Smooth muscle cell (in vitro differentiated cells): ENCODE measurements at regions not wholly inside any gene's neighbourhood (a gene's known extent, or its start where the extent isn't known, plus 50 kb on each side); places are given as distances from the start of the nearest gene placed in this dataset.

Source experiments
- DNase-seq: peaks from one replicate; lab custom pipeline; 2025; ENCODE audit not compliant: unreplicated experiment; lab: John Stamatoyannopoulos, UW
- H2AFZ ChIP-seq: fragments of 200-600 bp; sonication (generic); 2 replicates; pipeline ENCODE4 v1.6.0; 2016; ENCODE audit warnings: antibody characterized with exemption, low read depth, mild to moderate bottlenecking
- H3F3A ChIP-seq: fragments of 200-600 bp; sonication (generic); 2 replicates; pipeline ENCODE4 v1.6.0; 2017; ENCODE audit warnings: antibody characterized with exemption, low read depth
- H3K27ac ChIP-seq: fragments of 200-600 bp; sonication (generic); 2 replicates; pipeline ENCODE4 v1.5.1; 2016; ENCODE audit warnings: low read depth, mild to moderate bottlenecking
- H3K27me3 ChIP-seq: fragments of 200-600 bp; sonication (generic); 2 replicates; pipeline ENCODE4 v1.6.1; 2016; ENCODE audit warnings: low read depth, mild to moderate bottlenecking
- H3K36me3 ChIP-seq: fragments of 200-600 bp; sonication (generic); 2 replicates; pipeline ENCODE4 v1.5.1; 2016; ENCODE audit warnings: low read depth
- H3K4me1 ChIP-seq: fragments of 200-600 bp; sonication (generic); 2 replicates; pipeline ENCODE4 v1.5.1; 2016; ENCODE audit warnings: low read depth
- H3K4me2 ChIP-seq: fragments of 200-600 bp; sonication (generic); 2 replicates; pipeline ENCODE4 v1.6.0; 2016; ENCODE audit warnings: mild to moderate bottlenecking
- H3K4me3 ChIP-seq: fragments of 200-600 bp; sonication (generic); 2 replicates; pipeline ENCODE4 v1.5.1; 2016; ENCODE audit warnings: mild to moderate bottlenecking
- H3K79me2 ChIP-seq: fragments of 200-600 bp; sonication (generic); 2 replicates; pipeline ENCODE4 v1.6.0; 2016; ENCODE audit warnings: low read depth, mild to moderate bottlenecking
- H3K9ac ChIP-seq: fragments of 200-600 bp; sonication (generic); 2 replicates; pipeline ENCODE4 v1.6.0; 2016; ENCODE audit warnings: low read depth
- H3K9me3 ChIP-seq: fragments of 200-600 bp; sonication (generic); replicated peaks from 2 replicates; pipeline ENCODE4 v1.5.1; 2016; ENCODE audit warnings: low read depth
- H4K20me1 ChIP-seq: fragments of 200-600 bp; sonication (generic); 2 replicates; pipeline ENCODE4 v1.6.0; 2016; ENCODE audit warnings: low read depth
- WGBS: methylation state at CpG from one replicate; pipeline ENCODE4 v1.1.7; 2016; ENCODE audit warnings: low lambda C conversion rate; 5-methylcytosine and 5-hydroxymethylcytosine counted together
- TF ChIP-seq, protein P1 (sequence below): fragments of 200-600 bp; sonication (generic); IDR thresholded peaks from 2 replicates; pipeline ENCODE4 v1.5.1; 2017; ENCODE audit warnings: borderline replicate concordance, mild to moderate bottlenecking, antibody characterized with exemption; ENCODE audit not compliant: insufficient read depth, poor library complexity, severe bottlenecking

- TF ChIP-seq, protein P1, sequence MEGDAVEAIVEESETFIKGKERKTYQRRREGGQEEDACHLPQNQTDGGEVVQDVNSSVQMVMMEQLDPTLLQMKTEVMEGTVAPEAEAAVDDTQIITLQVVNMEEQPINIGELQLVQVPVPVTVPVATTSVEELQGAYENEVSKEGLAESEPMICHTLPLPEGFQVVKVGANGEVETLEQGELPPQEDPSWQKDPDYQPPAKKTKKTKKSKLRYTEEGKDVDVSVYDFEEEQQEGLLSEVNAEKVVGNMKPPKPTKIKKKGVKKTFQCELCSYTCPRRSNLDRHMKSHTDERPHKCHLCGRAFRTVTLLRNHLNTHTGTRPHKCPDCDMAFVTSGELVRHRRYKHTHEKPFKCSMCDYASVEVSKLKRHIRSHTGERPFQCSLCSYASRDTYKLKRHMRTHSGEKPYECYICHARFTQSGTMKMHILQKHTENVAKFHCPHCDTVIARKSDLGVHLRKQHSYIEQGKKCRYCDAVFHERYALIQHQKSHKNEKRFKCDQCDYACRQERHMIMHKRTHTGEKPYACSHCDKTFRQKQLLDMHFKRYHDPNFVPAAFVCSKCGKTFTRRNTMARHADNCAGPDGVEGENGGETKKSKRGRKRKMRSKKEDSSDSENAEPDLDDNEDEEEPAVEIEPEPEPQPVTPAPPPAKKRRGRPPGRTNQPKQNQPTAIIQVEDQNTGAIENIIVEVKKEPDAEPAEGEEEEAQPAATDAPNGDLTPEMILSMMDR, result no peak
- Histone ChIP-seq H3F3A (peaks cover 7% of the 10 kb centered on the region), H3K9me3 (no peaks in the 10 kb centered on the region), H3K27ac (peak overlapping the region; percentile 60), H3K4me3 (peak overlapping the region; percentile 58), H3K4me1 (peaks cover 8% of the 10 kb centered on the region), H3K9ac (no peak overlapping the region), H3K79me2 (no peaks in the 10 kb centered on the region), H4K20me1 (no peaks in the 10 kb centered on the region), H3K36me3 (no peaks in the 10 kb centered on the region), H3K4me2 (peak overlapping the region; percentile 86), H2AFZ (peak overlapping the region; percentile 88), H3K27me3 (no peaks in the 10 kb centered on the region)
- WGBS, result 14% methylated on average over 7 of the region's 7 CpGs
- DNase-seq, result no peak
These were observed 83.4 kb upstream of the PELI1 start for GRCh38 chr2:64227603-64228125.

DNA sequence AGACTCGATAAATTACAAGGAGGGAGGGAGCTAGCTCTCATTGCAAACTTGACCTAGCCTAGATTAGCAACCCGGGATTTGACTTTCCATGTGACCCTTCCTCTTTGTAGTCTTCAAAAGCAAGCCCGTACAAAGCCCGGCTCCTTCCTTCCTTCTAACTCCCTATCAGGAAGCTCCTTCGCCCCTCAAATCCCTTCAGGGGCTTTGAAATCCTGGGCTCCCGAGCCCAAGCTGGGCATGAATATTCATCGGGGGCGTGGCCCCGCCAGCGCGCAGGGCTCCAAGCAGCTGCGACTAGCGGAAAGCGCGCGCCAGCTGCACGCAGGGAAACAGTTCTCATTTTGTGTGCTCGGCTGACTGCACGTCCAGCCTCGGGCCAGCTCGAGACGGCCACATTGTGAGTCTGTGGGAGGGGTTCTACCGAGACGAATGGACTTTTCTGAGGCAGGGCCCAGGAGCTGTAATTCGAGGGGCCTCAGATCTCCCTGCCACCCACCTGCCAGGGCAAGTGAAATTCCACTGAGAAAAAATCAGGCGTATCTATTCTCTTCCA, 84.0 kb upstream of the PELI1 start:
- H3K4me3 ChIP-seq, result peak overlapping the region; percentile 58
- TF ChIP-seq, protein P1, result no peak
- no peaks in the 10 kb centered on the region for H4K20me1 ChIP-seq
- H3K4me1 ChIP-seq, result peaks cover 8% of the 10 kb centered on the region
- H3F3A ChIP-seq, result peaks cover 7% of the 10 kb centered on the region
- peak; percentile 37 for DNase-seq
- H3K9ac ChIP-seq, result no peak overlapping the region
- H2AFZ ChIP-seq, result peak overlapping the region; percentile 88
- H3K27ac ChIP-seq, result peak overlapping the region; percentile 60
- no peaks in the 10 kb centered on the region for H3K79me2 ChIP-seq
- WGBS, result 2% methylated on average over 26 of the region's 26 CpGs
- H3K4me2 ChIP-seq, result peak overlapping the region; percentile 86
- no peaks in the 10 kb centered on the region for H3K27me3 ChIP-seq
- H3K36me3 ChIP-seq, result no peaks in the 10 kb centered on the region
- H3K9me3 ChIP-seq, result no peaks in the 10 kb centered on the region

GRCh38 chr2:64228918-64229317, 84.7 kb upstream of the PELI1 start:
- H3K4me2 ChIP-seq, result peak overlapping the region; percentile 86
- no peaks in the 10 kb centered on the region for H3K79me2 ChIP-seq
- TF ChIP-seq, protein P1, result no peak
- no peaks in the 10 kb centered on the region for H3K27me3 ChIP-seq
- H3K9ac ChIP-seq, result no peak overlapping the region
- H3K4me3 ChIP-seq, result peak overlapping the region; percentile 58
- H3F3A ChIP-seq, result peaks cover 7% of the 10 kb centered on the region
- H3K9me3 ChIP-seq, result no peaks in the 10 kb centered on the region
- H3K27ac ChIP-seq, result peak overlapping the region; percentile 60
- peak overlapping the region; percentile 88 for H2AFZ ChIP-seq
- WGBS, result 64% methylated on average over 4 of the region's 4 CpGs
- H4K20me1 ChIP-seq, result no peaks in the 10 kb centered on the region
- DNase-seq, result no peak
- H3K4me1 ChIP-seq, result peaks cover 8% of the 10 kb centered on the region
- no peaks in the 10 kb centered on the region for H3K36me3 ChIP-seq

- H3K27ac ChIP-seq, result no peak overlapping the region
- no peak for DNase-seq
- H3K79me2 ChIP-seq, result no peaks in the 10 kb centered on the region
- H3K9ac ChIP-seq, result no peak overlapping the region
- no peak overlapping the region for H2AFZ ChIP-seq
- TF ChIP-seq, protein P1, result no peak
- H3F3A ChIP-seq, result peaks cover 7% of the 10 kb centered on the region
- H3K4me1 ChIP-seq, result peaks cover 8% of the 10 kb centered on the region
- no peaks in the 10 kb centered on the region for H3K36me3 ChIP-seq
- H4K20me1 ChIP-seq, result no peaks in the 10 kb centered on the region
- no peaks in the 10 kb centered on the region for H3K9me3 ChIP-seq
- H3K27me3 ChIP-seq, result no peaks in the 10 kb centered on the region
- H3K4me3 ChIP-seq, result no peak overlapping the region
- H3K4me2 ChIP-seq, result no peak overlapping the region
These were observed 86.3 kb upstream of the PELI1 start for GRCh38 chr2:64230540-64230939.
